CD14-positive monocyte (primary cell): ENCODE measurements at regions not wholly inside any gene's neighbourhood (a gene's known extent, or its start where the extent isn't known, plus 50 kb on each side); places are given as distances from the start of the nearest gene placed in this dataset.

Experiments
- DNase-seq, 3 donors: peaks; one replicate each; pipeline ENCODE4 v3.0.0-alpha.2; 2011 to 2022
- H2AFZ ChIP-seq: 2 replicates; pipeline ENCODE4 v1.6.0; 2012; ENCODE audit warnings: mild to moderate bottlenecking, low read depth, low read length, inconsistent platforms; ENCODE audit not compliant: insufficient read depth, poor library complexity, severe bottlenecking
- H3K27ac ChIP-seq, 2 donors: 1 replicate in 1 of 2; 2 replicates in 1 of 2; pipeline ENCODE4 v1.5.1; 2012 to 2013; ENCODE audit warnings: low read length in 2 of 2, control low read depth in 1 of 2, inconsistent platforms in 1 of 2, low read depth in 1 of 2, mild to moderate bottlenecking in 1 of 2
- H3K27me3 ChIP-seq, 2 donors: one replicate each; pipeline versions ENCODE4 v1.6.0 to v1.6.1; 2011 to 2013; ENCODE audit warnings: low read length in 2 of 2; ENCODE audit not compliant: control insufficient read depth in 2 of 2, insufficient read depth in 2 of 2
- H3K36me3 ChIP-seq, 2 donors: replicated peaks in 1 of 2; 1 replicate in 1 of 2; 2 replicates in 1 of 2; pipeline versions ENCODE4 v1.5.1 to v1.6.1; 2012 to 2013; ENCODE audit warnings: low read length in 2 of 2, control low read depth in 1 of 2, inconsistent platforms in 1 of 2, mild to moderate bottlenecking in 1 of 2; ENCODE audit not compliant: insufficient read depth in 2 of 2, control insufficient read depth in 1 of 2
- H3K4me1 ChIP-seq, 2 donors: 1 replicate in 1 of 2; 2 replicates in 1 of 2; pipeline versions ENCODE4 v1.5.1 to v1.6.1; 2012 to 2013; ENCODE audit warnings: low read length in 2 of 2, control low read depth in 1 of 2, inconsistent platforms in 1 of 2, mild to moderate bottlenecking in 1 of 2, moderate library complexity in 1 of 2; ENCODE audit not compliant: insufficient read depth in 2 of 2, control insufficient read depth in 1 of 2
- H3K4me2 ChIP-seq: replicated peaks from 2 replicates; pipeline ENCODE3; 2012; ENCODE audit warnings: low read length, moderate library complexity, mild to moderate bottlenecking; ENCODE audit not compliant: poor library complexity, severe bottlenecking; ENCODE audit errors: extremely low read depth
- H3K4me3 ChIP-seq, 3 experiments: fragments of 200-600 bp in 1 of 3; sonication (generic) in 1 of 3; replicated peaks in 1 of 3; 1 replicate in 2 of 3; 2 replicates in 1 of 3; pipeline ENCODE4 v1.5.1; 2011 to 2013; ENCODE audit warnings: low read length in 3 of 3, mild to moderate bottlenecking in 3 of 3, control low read depth in 2 of 3, low read depth in 2 of 3, inconsistent platforms in 1 of 3, moderate library complexity in 1 of 3
- H3K79me2 ChIP-seq: 2 replicates; pipeline ENCODE4 v1.6.0; 2012; ENCODE audit warnings: mild to moderate bottlenecking, control low read depth, inconsistent platforms, low read length, moderate library complexity; ENCODE audit not compliant: insufficient read depth
- H3K9ac ChIP-seq: 2 replicates; pipeline ENCODE4 v1.6.0; 2017; ENCODE audit warnings: low read length, mild to moderate bottlenecking; ENCODE audit not compliant: insufficient read depth, poor library complexity, severe bottlenecking
- H3K9me3 ChIP-seq, 2 donors: replicated peaks in 1 of 2; 1 replicate in 1 of 2; 2 replicates in 1 of 2; pipeline versions ENCODE4 v1.5.1 to v1.6.1; 2012 to 2013; ENCODE audit warnings: low read length in 2 of 2, control low read depth in 1 of 2; ENCODE audit not compliant: control insufficient read depth in 1 of 2, insufficient read depth in 1 of 2
- H4K20me1 ChIP-seq: 2 replicates; pipeline ENCODE4 v1.6.0; 2012; ENCODE audit warnings: mild to moderate bottlenecking, low read length, control low read depth, moderate library complexity; ENCODE audit not compliant: insufficient read depth
- H3K27ac Mint-ChIP-seq, 7 donors: one replicate each; pipeline ENCODE4 v1.8.0; 2020; ENCODE audit warnings: mild to moderate bottlenecking in 7 of 7, mixed read lengths in 7 of 7, moderate library complexity in 6 of 7, inconsistent platforms in 2 of 7
- H3K27me3 Mint-ChIP-seq, 3 donors: one replicate each; pipeline ENCODE4 v1.8.0; 2021 to 2022; ENCODE audit warnings: low read depth in 3 of 3, mild to moderate bottlenecking in 3 of 3, mixed read lengths in 3 of 3, moderate library complexity in 3 of 3, inconsistent platforms in 1 of 3
- H3K36me3 Mint-ChIP-seq, 2 donors: one replicate each; pipeline ENCODE4 v1.8.0; 2020; ENCODE audit warnings: mixed read lengths in 2 of 2, inconsistent platforms in 1 of 2, mild to moderate bottlenecking in 1 of 2
- H3K4me1 Mint-ChIP-seq: one replicate; pipeline ENCODE4 v1.8.0; 2020; ENCODE audit warnings: mild to moderate bottlenecking, mixed read lengths
- H3K4me3 Mint-ChIP-seq, 2 donors: one replicate each; pipeline ENCODE4 v1.8.0; 2020; ENCODE audit warnings: mild to moderate bottlenecking in 2 of 2, mixed read lengths in 2 of 2, moderate library complexity in 1 of 2
- H3K9me3 Mint-ChIP-seq, 7 donors: one replicate each; pipeline ENCODE4 v1.8.0; 2020 to 2022; ENCODE audit warnings: mixed read lengths in 7 of 7, mild to moderate bottlenecking in 6 of 7, moderate library complexity in 6 of 7, inconsistent platforms in 2 of 7
- CTCF ChIP-seq: fragments of 200-600 bp; IDR thresholded peaks from one replicate; pipeline ENCODE4 v1.8.0; 2022; ENCODE audit warnings: antibody characterized with exemption, mild to moderate bottlenecking
- WGBS: methylation state at CpG from one replicate; pipeline ENCODE4 v1.1.5; 2013; ENCODE audit warnings: missing lambda C conversion rate; ENCODE audit not compliant: insufficient coverage; 5-methylcytosine and 5-hydroxymethylcytosine counted together
- intact Hi-C, 2 donors: fragments of 100-400 bp; cut with micrococcal nuclease; formaldehyde crosslinking; loops; one replicate each; pipeline versions ENCODE4 v1.15.0 to v1.15.1; 2023

DNA sequence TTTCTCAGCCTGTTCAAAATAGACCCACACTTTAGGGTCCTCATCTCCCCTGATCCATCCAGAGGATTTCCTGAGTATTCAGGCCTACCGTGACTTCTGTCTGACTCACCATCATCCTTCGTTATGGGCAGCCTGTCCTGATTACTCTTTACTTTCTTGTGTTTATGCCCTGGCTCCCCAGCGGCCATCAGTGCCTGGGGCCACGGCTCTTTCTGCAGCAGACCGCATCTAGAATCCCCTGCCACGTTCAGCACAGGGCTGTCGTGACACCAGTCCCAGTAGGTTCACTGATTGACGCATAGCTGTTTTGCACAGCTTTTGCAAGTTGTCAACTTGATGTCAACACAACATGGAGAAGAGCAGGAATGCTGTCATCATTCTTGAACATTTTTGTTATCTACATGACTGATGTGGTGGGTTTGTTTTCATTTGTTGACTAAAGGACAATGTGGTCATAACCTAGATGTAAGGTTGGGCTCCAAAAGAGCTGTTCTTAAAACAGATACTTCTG, 225.6 kb downstream of the HAUS1 start:
- Histone ChIP-seq H3K4me1 (peaks cover 14 to 32% of the 10 kb centered on the region in 2 donors), H3K4me3 (no peak overlapping the region), H4K20me1 (no peaks in the 10 kb centered on the region), H3K27ac (no peak overlapping the region), H3K9me3 (peaks cover 0 to 6% of the 10 kb centered on the region in 2 donors), H3K36me3 (no peaks in the 10 kb centered on the region), H3K79me2 (no peaks in the 10 kb centered on the region), H3K27me3 (peaks cover 18 to 32% of the 10 kb centered on the region in 2 donors), H2AFZ (no peak overlapping the region), H3K4me2 (no peak overlapping the region), H3K9ac (no peak overlapping the region)
- WGBS = 95% methylated on average over 8 of the region's 8 CpGs
- no peak overlapping the region for H3K27ac Mint-ChIP-seq
- H3K36me3 Mint-ChIP-seq = peaks cover 2 to 9% of the 10 kb centered on the region in 2 donors
- H3K27me3 Mint-ChIP-seq = peaks cover 31 to 41% (median 33%) of the 10 kb centered on the region in 3 donors
- intact Hi-C loops = no loop called here
- peaks cover 28% of the 10 kb centered on the region for H3K4me1 Mint-ChIP-seq
- no peak for TF ChIP-seq CTCF
- no peak overlapping the region for H3K4me3 Mint-ChIP-seq
- peaks cover 0 to 8% (median 2%) of the 10 kb centered on the region in 7 donors for H3K9me3 Mint-ChIP-seq
- DNase-seq = no peak

GRCh38 chr18:46331316-46331715, 227.1 kb downstream of the HAUS1 start:
- Mint-ChIP-seq H3K27ac (no peak overlapping the region), H3K4me3 (no peak overlapping the region), H3K4me1 (peaks cover 43% of the 10 kb centered on the region), H3K9me3 (peaks cover 0 to 7% (median 4%) of the 10 kb centered on the region in 7 donors), H3K27me3 (peaks cover 46 to 53% (median 47%) of the 10 kb centered on the region in 3 donors), H3K36me3 (peaks cover 11% of the 10 kb centered on the region in 2 donors)
- TF ChIP-seq CTCF = no peak
- H3K4me1 ChIP-seq = peaks cover 30 to 45% of the 10 kb centered on the region in 2 donors
- no peaks in the 10 kb centered on the region for H3K79me2 ChIP-seq
- no peak overlapping the region for H2AFZ ChIP-seq
- no peak overlapping the region for H3K27ac ChIP-seq
- peaks cover 34 to 47% of the 10 kb centered on the region in 2 donors for H3K27me3 ChIP-seq
- H4K20me1 ChIP-seq = no peaks in the 10 kb centered on the region
- H3K9ac ChIP-seq = no peak overlapping the region
- no CpG with 5 or more reads among the region's 1 CpG for WGBS
- DNase-seq = no peak
- H3K9me3 ChIP-seq = peaks cover 0 to 6% of the 10 kb centered on the region in 2 donors
- intact Hi-C loops = no loop called here
- H3K36me3 ChIP-seq = no peaks in the 10 kb centered on the region
- H3K4me3 ChIP-seq = no peak overlapping the region
- no peak overlapping the region for H3K4me2 ChIP-seq
